Dendritic cell treated with granulocyte-macrophage colony-stimulating factor and Interleukin-4, amounts not matched to agents 40 ng/mL and 50 ng/mL, for 4 days (primary cell): ENCODE measurements at regions not wholly inside any gene's neighbourhood (a gene's known extent, or its start where the extent isn't known, plus 50 kb on each side); places are given as distances from the start of the nearest gene placed in this dataset.

ENCODE experiments used
- H3K27ac Mint-ChIP-seq: one replicate; pipeline ENCODE4 v1.8.0; 2022; ENCODE audit warnings: mild to moderate bottlenecking, mixed read lengths
- H3K27me3 Mint-ChIP-seq: one replicate; pipeline ENCODE4 v1.8.0; 2022; ENCODE audit warnings: mild to moderate bottlenecking, mixed read lengths
- H3K36me3 Mint-ChIP-seq: one replicate; pipeline ENCODE4 v1.8.0; 2022; ENCODE audit warnings: low read depth, mixed read lengths
- H3K4me1 Mint-ChIP-seq: one replicate; pipeline ENCODE4 v1.8.0; 2022; ENCODE audit warnings: low read depth, mixed read lengths
- H3K4me3 Mint-ChIP-seq: one replicate; pipeline ENCODE4 v1.8.0; 2022; ENCODE audit warnings: mild to moderate bottlenecking, moderate library complexity, mixed read lengths
- H3K9me3 Mint-ChIP-seq: one replicate; pipeline ENCODE4 v1.8.0; 2022; ENCODE audit warnings: mixed read lengths
- intact Hi-C: fragments of 100-400 bp; cut with micrococcal nuclease; formaldehyde crosslinking; loops from one replicate; pipeline ENCODE4 v1.15.0; 2022

DNA sequence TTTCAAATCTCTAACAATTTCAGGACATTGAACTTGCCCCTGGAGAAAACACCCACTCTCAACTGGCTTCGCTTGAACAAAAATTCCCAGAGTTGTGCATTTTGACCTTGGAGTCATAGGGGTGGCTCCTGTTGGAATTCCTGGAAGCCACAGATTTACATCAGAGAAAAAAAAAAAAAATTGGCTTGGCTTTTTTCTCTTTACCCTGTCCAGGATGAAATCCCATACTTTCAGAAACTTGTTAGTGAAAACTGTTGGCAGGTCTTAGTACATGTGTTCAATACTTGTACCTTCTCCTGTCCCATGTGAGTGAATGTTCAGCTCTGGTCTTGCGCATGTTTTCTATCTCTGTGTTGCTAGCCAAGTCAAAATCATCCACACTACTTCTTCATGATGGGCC, 228.8 kb downstream of the TGFB2 start:
- Mint-ChIP-seq H3K9me3 (no peaks in the 10 kb centered on the region), H3K27me3 (no peaks in the 10 kb centered on the region)
- intact Hi-C loops: no loop called here

DNA sequence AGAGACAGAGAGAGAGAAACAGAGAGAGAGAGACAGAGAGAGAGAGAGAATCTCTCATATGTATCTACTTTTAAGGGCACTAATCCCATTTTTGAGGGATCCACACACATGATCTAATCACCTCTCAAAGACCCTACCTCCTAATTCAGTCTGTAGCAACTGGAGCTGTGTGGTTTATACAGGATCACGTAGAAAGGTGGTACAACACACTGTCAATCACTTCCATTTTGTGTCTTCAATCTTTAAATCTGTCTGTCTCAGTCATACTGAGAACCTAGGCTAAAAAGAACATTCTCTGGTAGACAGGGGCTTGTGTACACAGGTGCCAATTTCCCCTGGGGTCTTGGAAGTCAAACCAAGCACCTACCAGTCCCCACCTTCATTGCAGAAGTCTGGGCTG, 229.9 kb downstream of the TGFB2 start:
- Mint-ChIP-seq H3K36me3 (no peaks in the 10 kb centered on the region), H3K4me3 (no peak overlapping the region), H3K27me3 (no peaks in the 10 kb centered on the region), H3K27ac (no peak overlapping the region), H3K4me1 (no peaks in the 10 kb centered on the region), H3K9me3 (no peaks in the 10 kb centered on the region)
- intact Hi-C loops: no loop called here

More for the DNA sequence above, 228.8 kb downstream of the TGFB2 start:
- Mint-ChIP-seq H3K4me1 (no peaks in the 10 kb centered on the region), H3K4me3 (no peak overlapping the region), H3K27ac (no peak overlapping the region), H3K36me3 (no peaks in the 10 kb centered on the region)

DNA sequence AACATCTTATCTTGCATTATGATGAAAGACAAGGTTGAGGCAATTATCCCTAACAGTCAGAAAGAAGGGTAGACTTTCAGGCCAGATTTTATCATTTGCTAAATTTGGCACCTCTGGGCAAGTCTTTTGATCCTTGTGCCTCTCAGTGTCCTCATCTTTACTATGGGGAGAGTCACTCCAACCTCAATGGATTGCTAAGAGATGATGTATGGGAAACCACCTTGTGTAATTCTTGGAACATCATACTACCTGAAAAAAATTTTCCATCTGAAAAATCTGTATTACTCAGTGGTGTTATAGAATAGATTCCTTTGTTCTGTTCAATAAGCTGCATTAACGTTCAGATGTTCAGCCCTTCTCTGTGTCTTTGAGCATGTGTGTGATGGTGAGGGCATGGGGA, 230.7 kb downstream of the TGFB2 start:
- Mint-ChIP-seq H3K4me3 (no peak overlapping the region), H3K27me3 (no peaks in the 10 kb centered on the region), H3K36me3 (no peaks in the 10 kb centered on the region), H3K27ac (no peak overlapping the region), H3K9me3 (no peaks in the 10 kb centered on the region), H3K4me1 (no peaks in the 10 kb centered on the region)
- intact Hi-C loops: no loop called here

DNA sequence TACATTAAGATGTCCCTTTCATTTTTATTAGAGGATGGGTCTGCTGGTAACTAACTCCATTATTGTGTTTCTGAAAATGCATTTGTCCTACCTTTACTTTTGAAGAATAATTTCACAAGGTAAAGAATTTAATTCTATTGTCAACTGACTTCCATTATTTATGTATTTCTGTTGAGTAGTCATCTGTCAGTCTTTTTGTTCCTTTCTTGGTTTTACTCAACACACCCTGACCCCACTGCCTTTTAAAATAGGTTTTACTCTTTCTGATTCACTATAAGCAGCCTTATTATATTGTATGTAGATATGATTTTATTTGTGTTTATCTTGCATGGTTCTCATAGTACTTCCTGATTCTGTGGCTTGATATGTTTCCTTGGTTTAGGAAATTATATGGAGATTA, 237.5 kb downstream of the TGFB2 start:
- Mint-ChIP-seq H3K4me1 (no peaks in the 10 kb centered on the region), H3K27ac (no peak overlapping the region), H3K27me3 (no peaks in the 10 kb centered on the region), H3K9me3 (no peaks in the 10 kb centered on the region), H3K4me3 (no peak overlapping the region), H3K36me3 (no peaks in the 10 kb centered on the region)
- intact Hi-C loops: no loop called here

DNA sequence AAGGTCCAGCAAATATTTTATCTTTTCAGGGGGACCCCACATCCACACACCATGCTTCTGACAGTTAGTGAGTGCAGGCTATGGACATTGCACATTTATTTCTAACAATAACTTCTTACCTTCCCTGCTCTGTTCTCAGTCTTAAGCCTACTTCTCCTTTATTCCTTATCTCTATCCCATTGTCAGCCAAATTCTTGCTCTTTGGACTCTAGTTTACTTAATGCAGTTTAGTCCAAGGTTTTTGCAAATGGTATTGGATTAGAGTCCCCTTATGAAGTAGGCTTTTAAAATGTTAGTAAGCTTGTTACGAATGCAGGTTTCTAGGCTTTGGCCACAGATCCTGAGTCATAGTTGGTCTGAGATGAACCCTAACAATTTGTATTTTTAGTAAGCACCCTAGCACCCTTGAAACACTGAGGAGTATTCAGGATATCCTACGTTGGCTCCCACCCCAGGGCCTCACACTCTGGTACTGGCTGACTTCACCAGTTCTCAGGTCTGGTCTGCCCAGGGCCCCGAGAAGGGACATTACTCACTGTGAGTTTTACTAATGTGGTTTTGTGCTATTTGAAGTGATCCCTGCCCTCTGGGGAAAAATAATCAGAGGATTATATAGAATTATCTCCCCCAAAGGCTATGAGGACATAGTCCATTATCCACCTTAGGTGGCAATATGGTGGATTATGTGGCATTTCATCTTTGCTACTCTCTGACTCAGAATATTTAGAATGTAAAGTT, 239.5 kb downstream of the TGFB2 start:
- H3K9me3 Mint-ChIP-seq: no peaks in the 10 kb centered on the region
- H3K4me1 Mint-ChIP-seq: no peaks in the 10 kb centered on the region
- H3K27ac Mint-ChIP-seq: no peak overlapping the region
- intact Hi-C loops: no loop called here
- no peaks in the 10 kb centered on the region for H3K36me3 Mint-ChIP-seq
- H3K4me3 Mint-ChIP-seq: no peak overlapping the region
- H3K27me3 Mint-ChIP-seq: no peaks in the 10 kb centered on the region

DNA sequence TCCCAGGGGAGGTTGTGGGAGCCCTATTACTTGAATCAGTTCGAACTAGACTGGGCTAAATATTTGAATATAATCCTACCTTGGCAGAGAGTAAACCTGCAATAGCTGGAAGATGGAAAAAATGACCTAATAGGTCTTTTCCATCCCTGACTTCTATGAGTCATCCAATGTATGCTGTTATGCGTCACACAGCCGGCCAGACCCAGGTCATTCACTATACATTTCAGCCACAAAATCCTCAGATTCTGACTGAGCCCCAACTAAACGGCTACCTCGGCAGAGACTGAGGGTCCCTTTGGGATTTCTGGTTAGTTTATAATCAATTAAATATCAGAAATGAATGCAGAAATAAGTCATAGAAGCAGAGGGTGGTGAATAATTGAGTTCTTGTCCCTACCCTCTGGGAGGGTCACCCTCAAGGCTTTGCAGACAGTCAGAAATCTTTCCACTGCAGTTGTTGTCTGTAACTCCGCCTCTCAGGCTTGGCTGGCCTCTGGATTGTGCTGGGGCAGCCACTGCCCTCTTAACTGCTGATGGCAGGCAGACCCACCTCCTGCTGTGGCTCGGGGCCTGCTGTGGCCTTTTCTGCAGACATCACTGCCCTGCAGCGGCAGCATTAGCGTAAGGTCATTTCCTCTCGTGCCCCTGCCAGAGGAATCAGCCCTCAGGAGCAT, 240.5 kb downstream of the TGFB2 start:
- no peak overlapping the region for H3K27ac Mint-ChIP-seq
- no peaks in the 10 kb centered on the region for H3K9me3 Mint-ChIP-seq
- no peaks in the 10 kb centered on the region for H3K4me1 Mint-ChIP-seq
- no peaks in the 10 kb centered on the region for H3K36me3 Mint-ChIP-seq
- intact Hi-C loops: no loop called here
- H3K27me3 Mint-ChIP-seq: no peaks in the 10 kb centered on the region
- H3K4me3 Mint-ChIP-seq: no peak overlapping the region

DNA sequence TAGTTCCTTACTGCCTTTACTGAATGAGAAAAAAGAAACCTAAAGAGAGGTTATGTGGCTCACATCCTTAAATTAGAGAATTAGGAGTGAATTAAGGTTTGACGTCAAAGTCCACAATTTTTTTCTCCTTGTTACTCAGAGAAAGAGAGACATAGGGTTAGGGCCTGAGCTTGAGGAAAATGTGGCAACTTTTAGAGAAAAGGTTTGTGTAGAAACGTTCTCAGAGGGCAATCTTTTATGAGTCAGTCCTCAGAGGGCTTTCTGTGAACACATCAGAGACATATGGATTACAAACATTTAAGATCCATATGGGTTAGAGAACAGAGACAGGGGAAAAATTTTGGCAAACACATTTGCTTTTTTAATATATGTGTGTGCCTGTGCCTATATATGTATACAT, 242.8 kb downstream of the TGFB2 start:
- Mint-ChIP-seq H3K9me3 (no peaks in the 10 kb centered on the region), H3K4me1 (no peaks in the 10 kb centered on the region)
- intact Hi-C loops: no loop called here

DNA sequence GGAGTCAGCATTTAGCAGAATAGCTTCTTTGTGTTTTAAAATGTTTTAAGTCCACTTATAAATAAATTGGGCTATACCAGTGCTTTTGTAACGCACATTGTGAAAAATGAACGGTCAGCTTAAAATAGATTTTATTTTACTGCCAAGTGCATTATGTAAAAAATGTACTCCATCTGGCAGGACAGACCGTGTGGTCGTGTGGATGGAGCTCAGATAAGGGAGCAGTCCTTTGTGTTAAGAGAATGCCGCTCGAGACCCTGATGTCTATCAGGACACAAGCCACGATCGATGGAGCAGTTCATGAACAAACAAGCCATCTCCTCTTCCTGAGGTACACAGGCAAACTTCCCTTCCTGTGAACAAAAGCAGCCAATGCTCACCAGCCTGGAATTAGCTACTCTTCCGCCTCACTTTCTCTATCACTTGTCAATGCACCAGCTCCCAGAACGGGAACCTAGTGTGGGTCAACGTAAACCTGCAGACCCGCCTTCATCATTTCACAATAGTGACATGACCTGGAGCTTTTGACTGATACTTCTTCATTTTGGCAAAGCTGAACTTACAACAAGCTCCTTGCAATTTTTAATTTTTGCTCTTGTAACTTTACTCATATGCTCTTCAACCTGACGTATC, 243.5 kb downstream of the TGFB2 start:
- Mint-ChIP-seq H3K27ac (no peak overlapping the region), H3K4me1 (no peaks in the 10 kb centered on the region), H3K9me3 (no peaks in the 10 kb centered on the region), H3K27me3 (no peaks in the 10 kb centered on the region), H3K36me3 (no peaks in the 10 kb centered on the region), H3K4me3 (no peak overlapping the region)
- intact Hi-C loops: no loop called here

More for the DNA sequence above, 242.8 kb downstream of the TGFB2 start:
- no peak overlapping the region for H3K4me3 Mint-ChIP-seq
- no peaks in the 10 kb centered on the region for H3K27me3 Mint-ChIP-seq
- no peak overlapping the region for H3K27ac Mint-ChIP-seq
- H3K36me3 Mint-ChIP-seq: no peaks in the 10 kb centered on the region

DNA sequence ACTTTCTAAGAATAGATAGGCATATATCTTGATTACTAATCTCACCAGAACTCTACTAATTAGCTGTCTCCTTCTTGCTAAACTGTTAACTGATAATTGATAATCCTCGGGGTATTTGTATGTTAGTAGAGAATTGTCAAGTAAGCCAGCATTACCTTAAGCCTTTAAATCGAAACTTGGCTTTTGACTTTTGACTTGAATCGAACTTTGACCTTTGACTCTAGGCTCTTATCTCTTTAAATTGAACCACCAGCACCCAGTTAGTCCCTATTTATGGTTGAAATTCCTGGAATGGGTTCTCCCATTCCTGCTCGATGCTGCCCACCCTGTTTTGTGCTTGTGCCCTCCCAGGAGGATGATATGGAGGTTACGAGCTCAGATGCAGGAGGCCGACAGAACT, 244.4 kb downstream of the TGFB2 start:
- H3K4me1 Mint-ChIP-seq: no peaks in the 10 kb centered on the region
- no peaks in the 10 kb centered on the region for H3K27me3 Mint-ChIP-seq
- no peak overlapping the region for H3K27ac Mint-ChIP-seq
- no peak overlapping the region for H3K4me3 Mint-ChIP-seq
- no peaks in the 10 kb centered on the region for H3K9me3 Mint-ChIP-seq
- intact Hi-C loops: no loop called here
- H3K36me3 Mint-ChIP-seq: no peaks in the 10 kb centered on the region

DNA sequence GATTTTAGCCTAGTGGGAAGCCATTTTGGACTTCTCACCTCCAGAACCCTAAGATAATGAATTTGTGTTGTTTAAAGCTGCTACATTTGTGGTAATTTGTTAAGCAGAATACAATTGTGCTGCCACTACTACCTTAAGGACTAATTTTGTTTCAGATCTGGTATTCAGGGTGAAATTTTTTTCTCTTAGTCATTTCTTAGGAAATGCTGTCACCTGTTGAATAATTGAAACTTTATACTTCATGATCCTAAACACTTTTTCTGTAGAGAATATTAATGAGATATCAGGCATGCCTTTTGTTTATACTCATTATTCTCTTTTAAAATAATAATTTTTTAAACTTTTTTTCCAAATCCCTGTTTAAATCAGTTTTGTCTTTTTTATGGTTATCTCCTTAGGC, 246.8 kb downstream of the TGFB2 start:
- intact Hi-C loops: no loop called here
- H3K27me3 Mint-ChIP-seq: no peaks in the 10 kb centered on the region
- no peaks in the 10 kb centered on the region for H3K4me1 Mint-ChIP-seq
- no peaks in the 10 kb centered on the region for H3K36me3 Mint-ChIP-seq
- H3K4me3 Mint-ChIP-seq: no peak overlapping the region
- no peak overlapping the region for H3K27ac Mint-ChIP-seq
- H3K9me3 Mint-ChIP-seq: no peaks in the 10 kb centered on the region

DNA sequence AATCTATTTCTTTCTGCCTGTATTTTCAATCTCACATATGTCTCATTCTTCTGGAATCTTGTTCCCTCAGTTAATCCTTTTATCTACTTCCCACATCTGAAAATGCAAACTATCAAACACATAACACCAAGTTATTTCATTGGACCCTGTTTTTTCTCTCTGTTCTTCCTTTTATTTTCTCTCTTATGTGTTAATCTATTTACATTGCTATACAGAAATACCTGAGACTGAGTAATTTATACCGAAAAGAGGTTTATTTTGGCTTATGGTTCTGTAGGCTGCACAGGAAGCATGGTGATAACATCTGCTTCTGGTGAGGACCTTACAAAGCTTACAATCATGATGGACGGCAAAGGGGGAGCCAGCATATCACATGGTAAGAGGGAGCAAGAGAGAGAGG, 247.6 kb downstream of the TGFB2 start:
- Mint-ChIP-seq H3K4me1 (no peaks in the 10 kb centered on the region), H3K4me3 (no peak overlapping the region), H3K9me3 (peaks cover 4% of the 10 kb centered on the region), H3K27ac (no peak overlapping the region), H3K36me3 (no peaks in the 10 kb centered on the region), H3K27me3 (no peaks in the 10 kb centered on the region)
- intact Hi-C loops: no loop called here

DNA sequence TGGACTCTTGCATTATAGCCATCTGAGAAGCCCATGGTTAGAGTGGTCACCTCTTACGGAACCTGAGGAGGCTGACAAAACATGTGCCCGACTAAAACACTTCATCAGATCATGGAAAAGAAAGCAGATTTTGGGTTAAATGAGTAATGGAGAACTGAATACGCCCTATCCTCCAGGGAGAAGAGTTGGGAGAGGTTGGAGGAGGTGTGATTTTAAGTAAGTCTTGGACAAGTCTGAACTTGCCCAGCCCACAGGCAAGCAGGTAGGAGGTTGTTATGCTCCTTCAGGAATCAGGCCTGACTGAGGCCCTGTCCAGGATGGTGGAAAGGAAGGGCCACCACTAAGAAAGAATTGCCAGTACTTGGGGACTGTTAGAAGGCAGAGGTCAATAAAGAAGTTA, 255.8 kb downstream of the TGFB2 start:
- H3K36me3 Mint-ChIP-seq: no peaks in the 10 kb centered on the region

DNA sequence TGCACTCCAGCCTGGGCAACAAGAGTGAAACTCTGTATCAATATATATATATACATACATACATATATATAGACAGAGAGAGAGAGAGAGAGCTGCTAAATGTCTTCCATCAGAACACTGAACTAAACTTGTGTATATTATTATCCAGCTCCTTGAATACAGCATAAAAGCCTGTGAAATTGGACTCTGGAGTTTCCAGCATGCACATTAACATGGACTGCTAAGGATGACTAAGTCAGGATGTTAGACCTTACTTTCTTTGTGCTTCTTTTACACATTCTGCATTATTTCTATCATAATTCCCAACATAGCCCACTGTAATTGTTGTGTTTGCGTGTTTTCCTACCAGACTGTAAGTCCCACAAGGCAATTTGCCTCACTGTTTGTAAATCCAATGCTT, 259.1 kb downstream of the TGFB2 start:
- no peaks in the 10 kb centered on the region for H3K4me1 Mint-ChIP-seq

More for the DNA sequence above, 255.8 kb downstream of the TGFB2 start:
- intact Hi-C loops: no loop called here
- Mint-ChIP-seq H3K4me3 (no peak overlapping the region), H3K27ac (no peak overlapping the region), H3K9me3 (peaks cover 8% of the 10 kb centered on the region), H3K4me1 (no peaks in the 10 kb centered on the region), H3K27me3 (no peaks in the 10 kb centered on the region)

DNA sequence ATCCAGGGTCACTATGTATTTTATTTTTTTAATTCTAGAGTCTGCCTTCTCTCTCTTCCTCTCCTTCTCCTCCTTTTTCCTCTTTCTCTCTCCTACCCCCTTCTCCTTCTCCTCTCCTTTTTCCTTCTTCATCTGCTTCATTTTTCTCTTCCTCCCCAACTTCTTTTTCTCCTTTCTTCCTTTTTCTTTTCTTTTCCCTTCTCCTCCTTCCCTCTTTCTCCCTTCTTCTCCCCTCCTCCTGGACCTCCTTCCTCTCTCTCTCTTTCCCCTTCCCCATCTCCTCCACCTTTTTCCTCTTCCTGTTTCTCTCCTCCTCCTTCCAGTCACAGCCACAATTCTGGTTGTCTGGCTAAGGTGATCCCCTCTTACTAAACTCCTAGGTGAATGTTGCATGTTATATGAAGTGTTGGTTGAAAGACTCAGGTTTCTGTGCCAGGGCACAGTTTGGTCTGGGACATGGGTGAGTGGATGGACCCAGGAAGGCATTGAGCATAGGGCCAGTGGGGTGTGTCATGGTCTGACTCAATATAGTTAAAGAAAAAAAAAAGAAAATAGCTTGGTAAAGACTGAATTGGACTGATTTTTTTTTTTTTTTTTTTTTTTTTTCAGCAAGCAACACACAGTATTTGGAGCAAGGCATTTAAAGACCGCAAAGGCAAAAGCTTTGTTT, 266.9 kb downstream of the TGFB2 start:
- H3K27ac Mint-ChIP-seq: no peak overlapping the region
- H3K36me3 Mint-ChIP-seq: no peaks in the 10 kb centered on the region
- H3K27me3 Mint-ChIP-seq: no peaks in the 10 kb centered on the region
- H3K4me1 Mint-ChIP-seq: no peaks in the 10 kb centered on the region
- peaks cover 10% of the 10 kb centered on the region for H3K9me3 Mint-ChIP-seq
- H3K4me3 Mint-ChIP-seq: no peak overlapping the region
- intact Hi-C loops: no loop called here

More for the DNA sequence above, 259.1 kb downstream of the TGFB2 start:
- intact Hi-C loops: no loop called here
- Mint-ChIP-seq H3K9me3 (peaks cover 10% of the 10 kb centered on the region), H3K27ac (no peak overlapping the region), H3K36me3 (no peaks in the 10 kb centered on the region), H3K4me3 (no peak overlapping the region), H3K27me3 (no peaks in the 10 kb centered on the region)
